ENCODE measurements at regions not wholly inside any gene's neighbourhood (a gene's known extent, or its start where the extent isn't known, plus 50 kb on each side); places are given as distances from the start of the nearest gene placed in this dataset.

GRCh38 chr17:71679832-71680231 lies 441.0 kb upstream of the SOX9 start:
- no peak overlapping the region for H3K27ac ChIP-seq

DNA sequence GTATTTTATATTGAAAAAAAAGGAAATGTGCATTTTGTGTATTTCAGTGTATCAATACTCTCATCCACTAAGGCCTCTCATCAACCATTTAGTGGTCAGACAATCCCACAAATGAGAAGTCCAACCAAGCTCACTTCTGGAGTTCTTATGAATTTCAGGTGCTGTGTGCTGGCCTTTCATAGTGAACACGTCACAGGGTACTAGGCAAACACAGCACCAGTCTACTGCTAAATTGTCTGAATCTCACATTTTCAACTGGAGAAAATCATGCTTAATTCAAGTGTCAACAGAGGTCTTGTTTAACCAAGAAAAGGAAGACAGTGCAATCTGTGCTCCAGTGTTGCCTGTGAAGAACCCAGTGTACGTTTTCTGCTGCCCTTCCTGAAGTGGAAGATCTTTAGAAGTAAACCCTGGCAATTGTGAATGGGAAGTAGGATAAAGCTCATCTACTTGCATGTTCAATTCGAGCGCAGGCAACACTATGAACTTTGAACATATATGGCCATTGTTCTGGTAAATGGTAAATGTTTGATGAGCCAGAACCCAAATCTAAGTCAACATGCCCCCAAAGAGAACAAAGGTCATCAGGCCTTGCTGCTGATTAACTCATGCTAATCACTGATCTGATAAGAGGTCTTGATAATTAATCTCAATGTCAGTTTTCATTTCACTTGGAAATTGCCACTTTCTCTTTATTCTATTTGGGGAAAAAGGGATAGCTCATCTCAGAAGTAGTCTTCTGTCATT lies 439.2 kb upstream of the SOX9 start:
- TF ChIP-seq ZFX (IDR thresholded peaks at IDR 0.05) = no peak
- TF ChIP-seq, protein P1, sequence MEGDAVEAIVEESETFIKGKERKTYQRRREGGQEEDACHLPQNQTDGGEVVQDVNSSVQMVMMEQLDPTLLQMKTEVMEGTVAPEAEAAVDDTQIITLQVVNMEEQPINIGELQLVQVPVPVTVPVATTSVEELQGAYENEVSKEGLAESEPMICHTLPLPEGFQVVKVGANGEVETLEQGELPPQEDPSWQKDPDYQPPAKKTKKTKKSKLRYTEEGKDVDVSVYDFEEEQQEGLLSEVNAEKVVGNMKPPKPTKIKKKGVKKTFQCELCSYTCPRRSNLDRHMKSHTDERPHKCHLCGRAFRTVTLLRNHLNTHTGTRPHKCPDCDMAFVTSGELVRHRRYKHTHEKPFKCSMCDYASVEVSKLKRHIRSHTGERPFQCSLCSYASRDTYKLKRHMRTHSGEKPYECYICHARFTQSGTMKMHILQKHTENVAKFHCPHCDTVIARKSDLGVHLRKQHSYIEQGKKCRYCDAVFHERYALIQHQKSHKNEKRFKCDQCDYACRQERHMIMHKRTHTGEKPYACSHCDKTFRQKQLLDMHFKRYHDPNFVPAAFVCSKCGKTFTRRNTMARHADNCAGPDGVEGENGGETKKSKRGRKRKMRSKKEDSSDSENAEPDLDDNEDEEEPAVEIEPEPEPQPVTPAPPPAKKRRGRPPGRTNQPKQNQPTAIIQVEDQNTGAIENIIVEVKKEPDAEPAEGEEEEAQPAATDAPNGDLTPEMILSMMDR (conservative IDR thresholded peaks at IDR 0.05) = no peak

More at GRCh38 chr17:71679832-71680231, 441.0 kb upstream of the SOX9 start:
- TF ChIP-seq, protein P1 (conservative IDR thresholded peaks at IDR 0.05) = no peak

GRCh38 chr17:71682174-71682494 lies 438.7 kb upstream of the SOX9 start:
- H3K27ac ChIP-seq = no peak overlapping the region
- TF ChIP-seq, protein P1 (conservative IDR thresholded peaks at IDR 0.05) = no peak
- TF ChIP-seq ZFX (IDR thresholded peaks at IDR 0.05) = no peak

More for the DNA sequence above, 439.2 kb upstream of the SOX9 start:
- H3K27ac ChIP-seq = no peak overlapping the region

DNA sequence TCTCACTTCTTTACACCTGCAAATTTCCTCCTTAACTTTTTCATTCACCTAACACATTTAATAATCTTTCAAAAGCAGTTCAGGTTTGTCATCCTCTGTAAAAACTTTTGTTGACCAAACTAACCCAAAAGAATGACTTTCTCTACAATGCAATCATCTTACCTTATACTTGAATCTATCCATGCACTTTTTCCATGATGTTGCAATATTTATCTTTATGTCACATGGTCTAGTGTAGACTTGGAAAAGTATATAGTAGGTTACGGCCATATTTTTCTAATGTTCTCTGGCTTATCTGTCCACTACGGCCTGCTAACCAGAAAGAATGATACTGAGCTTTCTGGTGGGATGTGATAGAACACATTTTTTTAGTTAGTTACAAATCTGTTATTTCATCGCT lies 431.0 kb upstream of the SOX9 start:
- no peak for TF ChIP-seq ZFX (IDR thresholded peaks at IDR 0.05)
- H3K27ac ChIP-seq = no peak overlapping the region

DNA sequence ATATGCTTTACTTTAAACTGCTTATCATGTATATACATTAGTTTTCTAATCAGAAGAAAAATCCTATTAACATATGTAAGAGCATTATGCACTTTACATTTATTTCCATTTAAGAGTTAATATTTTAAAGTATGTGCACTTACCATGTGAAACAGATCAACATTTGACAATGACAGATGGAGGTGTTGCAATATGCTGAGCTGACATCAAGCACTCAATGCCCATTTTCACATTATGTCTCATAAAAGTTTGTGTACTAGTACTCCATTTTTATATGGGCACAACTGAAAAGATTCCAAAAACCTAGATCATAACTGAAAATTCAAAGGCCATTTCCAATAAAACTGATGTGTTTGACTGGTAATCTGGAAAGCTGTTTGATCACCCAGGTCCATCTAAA lies 420.9 kb upstream of the SOX9 start:
- TF ChIP-seq, protein P1 (conservative IDR thresholded peaks at IDR 0.05) = no peak
- no peak for TF ChIP-seq ZFX (IDR thresholded peaks at IDR 0.05)
- no peak overlapping the region for H3K27ac ChIP-seq

DNA sequence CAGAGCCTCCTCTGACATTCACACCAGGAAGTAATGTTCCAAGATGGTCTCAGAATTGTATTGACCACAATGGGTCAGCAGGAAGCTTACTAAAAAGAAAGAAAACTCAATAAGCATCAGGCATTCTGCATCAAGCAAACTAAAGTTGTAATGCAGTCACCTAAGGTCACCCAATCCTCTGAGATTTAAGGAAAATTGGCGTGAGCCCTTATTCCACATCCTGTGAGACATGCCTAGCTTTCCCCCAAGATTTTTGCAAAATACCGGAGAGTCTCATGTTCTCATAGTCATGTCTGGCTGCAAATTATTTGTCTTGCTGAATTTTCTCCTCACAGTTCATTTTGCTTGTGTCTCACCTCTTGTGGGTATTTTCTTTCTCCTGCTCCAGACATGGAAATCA lies 417.1 kb upstream of the SOX9 start:
- no peak overlapping the region for H3K27ac ChIP-seq
- TF ChIP-seq, protein P1 (conservative IDR thresholded peaks at IDR 0.05) = no peak
- TF ChIP-seq ZFX (IDR thresholded peaks at IDR 0.05) = no peak

DNA sequence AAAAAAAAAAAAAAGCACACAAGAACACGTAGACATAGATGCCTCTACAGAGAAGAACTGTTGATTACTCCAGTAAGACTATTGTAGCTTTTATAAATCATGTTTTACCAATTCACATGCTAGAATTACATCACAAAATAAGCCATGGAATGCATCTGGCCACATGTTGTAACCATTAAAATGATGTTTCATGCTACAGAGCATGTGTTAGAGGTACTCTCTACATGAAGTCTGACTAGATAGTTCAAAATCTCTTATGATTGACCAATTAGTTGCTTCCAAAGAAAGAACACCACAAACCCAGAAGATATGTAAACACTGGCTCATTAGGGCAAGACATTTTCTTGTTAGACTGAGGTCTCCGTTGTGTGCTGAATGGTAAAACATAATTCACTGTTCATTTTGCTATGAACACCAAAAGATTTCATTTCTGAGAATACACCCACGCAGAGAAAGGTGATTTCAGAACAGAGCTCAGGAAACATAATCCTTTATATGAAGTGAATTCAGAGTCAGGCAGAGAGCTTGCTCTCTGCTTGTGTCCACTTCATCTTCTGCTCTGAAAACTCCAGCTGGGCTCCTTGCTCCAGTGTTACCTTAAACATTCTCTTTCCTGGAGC lies 411.4 kb upstream of the SOX9 start:
- TF ChIP-seq, protein P1 (conservative IDR thresholded peaks at IDR 0.05) = no peak
- TF ChIP-seq ZFX (IDR thresholded peaks at IDR 0.05) = no peak
- H3K27ac ChIP-seq = no peak overlapping the region

- no peak for TF ChIP-seq ZFX (IDR thresholded peaks at IDR 0.05)
- TF ChIP-seq, protein P1 (conservative IDR thresholded peaks at IDR 0.05) = no peak
- H3K27ac ChIP-seq = no peak overlapping the region
These were observed 410.9 kb upstream of the SOX9 start for GRCh38 chr17:71709946-71710345.
